ENCODE measurements at regions not wholly inside any gene's neighbourhood (a gene's known extent, or its start where the extent isn't known, plus 50 kb on each side); places are given as distances from the start of the nearest gene placed in this dataset.

GRCh38 chr2:239727776-239728600 lies 297.2 kb downstream of the NDUFA10 start:
- no peaks in the 10 kb centered on the region for H3K36me3 ChIP-seq (ENCODE audit: insufficient read depth, low read length)
- Mint-ChIP-seq H3K9me3 (no peaks in the 10 kb centered on the region), H3K27ac (no peak overlapping the region), H3K4me1 (ENCODE audit: low read depth) (no peaks in the 10 kb centered on the region), H3K36me3 (ENCODE audit: low read depth) (no peaks in the 10 kb centered on the region), H3K27me3 (no peaks in the 10 kb centered on the region), H3K4me3 (no peak overlapping the region)
- ChIA-PET POLR2A (no interaction called here), CTCF (no interaction called here)
- no peaks in the 10 kb centered on the region for H3K27me3 ChIP-seq (ENCODE audit: control insufficient read depth in 1 of 2, insufficient read depth in 2 of 2, low read length in 2 of 2)
- peaks cover 13% of the 10 kb centered on the region for H3K4me1 ChIP-seq (ENCODE audit: insufficient read depth, low read length)
- H3K4me3 ChIP-seq (ENCODE audit: low read length): no peak overlapping the region
- TF ChIP-seq CTCF (IDR thresholded peaks at IDR 0.05): no peak
- ATAC-seq (ENCODE audit: poor library complexity): no peak
- no peaks in the 10 kb centered on the region for H3K9me3 ChIP-seq (ENCODE audit: control insufficient read depth in 1 of 2, insufficient read depth in 1 of 2, low read length in 2 of 2)
- intact Hi-C loops (cut with DNase I, micrococcal nuclease): no loop called here
- no peak for DNase-seq
- H3K27ac ChIP-seq (ENCODE audit: low read depth in 1 of 2, low read length in 2 of 2): no peak overlapping the region

- H3K9me3 Mint-ChIP-seq: no peaks in the 10 kb centered on the region
- no peaks in the 10 kb centered on the region for H3K4me1 Mint-ChIP-seq (ENCODE audit: low read depth)
- ATAC-seq (ENCODE audit: poor library complexity): no peak
- no peaks in the 10 kb centered on the region for H3K36me3 Mint-ChIP-seq (ENCODE audit: low read depth)
- H3K27ac Mint-ChIP-seq: no peak overlapping the region
- ChIA-PET POLR2A (no interaction called here), CTCF (no interaction called here)
- Histone ChIP-seq H3K4me3 (ENCODE audit: low read length) (no peak overlapping the region), H3K36me3 (ENCODE audit: insufficient read depth, low read length) (no peaks in the 10 kb centered on the region), H3K27ac (ENCODE audit: low read depth in 1 of 2, low read length in 2 of 2) (no peak overlapping the region), H3K4me1 (ENCODE audit: insufficient read depth, low read length) (peaks cover 13% of the 10 kb centered on the region), H3K27me3 (ENCODE audit: control insufficient read depth in 1 of 2, insufficient read depth in 2 of 2, low read length in 2 of 2) (no peaks in the 10 kb centered on the region), H3K9me3 (ENCODE audit: control insufficient read depth in 1 of 2, insufficient read depth in 1 of 2, low read length in 2 of 2) (no peaks in the 10 kb centered on the region)
- H3K4me3 Mint-ChIP-seq: no peak overlapping the region
- intact Hi-C loops (cut with DNase I, micrococcal nuclease): no loop called here
- H3K27me3 Mint-ChIP-seq: no peaks in the 10 kb centered on the region
- TF ChIP-seq CTCF (IDR thresholded peaks at IDR 0.05): no peak
- DNase-seq: no peak
Measured at GRCh38 chr2:239727182-239727775, 297.9 kb downstream of the NDUFA10 start.

- ATAC-seq (ENCODE audit: poor library complexity) (no peak), DNase-seq (no peak)
- POLR2A ChIA-PET: no interaction called here
Measured at GRCh38 chr2:239726631-239727181, 298.4 kb downstream of the NDUFA10 start.

More at GRCh38 chr2:239726631-239727181, 298.4 kb downstream of the NDUFA10 start:
- no peak overlapping the region for H3K4me3 Mint-ChIP-seq
- H3K27me3 Mint-ChIP-seq: no peaks in the 10 kb centered on the region
- no peak for TF ChIP-seq CTCF (IDR thresholded peaks at IDR 0.05)
- no peaks in the 10 kb centered on the region for H3K4me1 Mint-ChIP-seq (ENCODE audit: low read depth)
- CTCF ChIA-PET: no interaction called here
- Histone ChIP-seq H3K4me3 (ENCODE audit: low read length) (no peak overlapping the region), H3K36me3 (ENCODE audit: insufficient read depth, low read length) (no peaks in the 10 kb centered on the region), H3K4me1 (ENCODE audit: insufficient read depth, low read length) (peaks cover 13% of the 10 kb centered on the region), H3K27me3 (ENCODE audit: control insufficient read depth in 1 of 2, insufficient read depth in 2 of 2, low read length in 2 of 2) (no peaks in the 10 kb centered on the region), H3K27ac (ENCODE audit: low read depth in 1 of 2, low read length in 2 of 2) (no peak overlapping the region), H3K9me3 (ENCODE audit: control insufficient read depth in 1 of 2, insufficient read depth in 1 of 2, low read length in 2 of 2) (no peaks in the 10 kb centered on the region)
- no peaks in the 10 kb centered on the region for H3K36me3 Mint-ChIP-seq (ENCODE audit: low read depth)
- no peaks in the 10 kb centered on the region for H3K9me3 Mint-ChIP-seq
- intact Hi-C loops (cut with DNase I, micrococcal nuclease): no loop called here
- no peak overlapping the region for H3K27ac Mint-ChIP-seq
